GM12878 (cell line): ENCODE measurements at regions not wholly inside any gene's neighbourhood (a gene's known extent, or its start where the extent isn't known, plus 50 kb on each side); places are given as distances from the start of the nearest gene placed in this dataset.
A peak's percentile ranks its signal among the peaks of the same experiment; 100 is the strongest.

Source experiments
- ATAC-seq: fragments of 200-7000 bp; cut with Tn5 transposase; 3 replicates; pipeline ENCODE4 v1.9.1; 2020; ENCODE audit warnings: mild to moderate bottlenecking, moderate library complexity
- BruUV-seq: library from RNA; stranded (reverse); fragments of 400-500 nt; replicated peaks from 2 replicates; lab custom pipeline; 2021; lab: Mats Ljungman, UMichigan
- CTCF ChIA-PET: fragments of 300-600 bp; sonication (Branson Sonifier 250); formaldehyde crosslinking; extraction: SDS; loops from one replicate; lab custom pipeline; 2021; ENCODE audit warnings: inconsistent platforms; lab: Yijun Ruan, JAX
- POLR2A ChIA-PET: fragments of 350-600 bp; formaldehyde crosslinking; extraction: SDS; loops from one replicate; lab custom pipeline; 2021; ENCODE audit warnings: inconsistent platforms; lab: Charles Lee
- RAD21 ChIA-PET: fragments of 300-600 bp; sonication (Branson Sonifier 250); formaldehyde crosslinking; loops from one replicate; lab custom pipeline; 2023; ENCODE audit warnings: antibody characterized with exemption; ENCODE audit not compliant: unreplicated experiment; lab: Charles Lee
- SMC1A ChIA-PET: fragments of 300-600 bp; sonication (Branson Sonifier 250); formaldehyde crosslinking; loops from one replicate; lab custom pipeline; 2023; ENCODE audit not compliant: unreplicated experiment, uncharacterized antibody; lab: Charles Lee
- DNase-seq: peaks from one replicate; pipeline ENCODE4 v3.0.0-alpha.2; 2011; ENCODE audit warnings: low read depth, low spot score
- FAIRE-seq: peaks from 3 replicates; lab custom pipeline; 2011; peaks lifted over from hg19 to GRCh38; lab: Jason Lieb, UNC
- H2AFZ ChIP-seq: 2 replicates; pipeline ENCODE4 v1.6.0; 2011; ENCODE audit warnings: low read depth, low read length, control low read depth; ENCODE audit not compliant: control insufficient read depth
- H3K27ac ChIP-seq: 2 replicates; pipeline ENCODE4 v1.5.1; 2011; ENCODE audit warnings: control low read depth; ENCODE audit not compliant: control insufficient read depth, insufficient read depth
- H3K27me3 ChIP-seq, 2 experiments: replicated peaks in 1 of 2; 2 replicates each; pipeline versions ENCODE4 v1.6.0 to v1.6.1; 2011; ENCODE audit warnings: low read length in 1 of 2; ENCODE audit not compliant: control insufficient read depth in 2 of 2, insufficient read depth in 2 of 2
- H3K36me3 ChIP-seq, 2 experiments: 2 replicates each; pipeline ENCODE4 v1.5.1; 2011; ENCODE audit warnings: low read length in 1 of 2; ENCODE audit not compliant: control insufficient read depth in 2 of 2, insufficient read depth in 2 of 2
- H3K4me1 ChIP-seq: 2 replicates; pipeline ENCODE4 v1.6.1; 2011; ENCODE audit warnings: mild to moderate bottlenecking, low read length, moderate library complexity, mixed read lengths; ENCODE audit not compliant: control insufficient read depth, insufficient read depth
- H3K4me2 ChIP-seq: 2 replicates; pipeline ENCODE4 v1.6.0; 2011; ENCODE audit warnings: control low read depth; ENCODE audit not compliant: control insufficient read depth, insufficient read depth
- H3K4me3 ChIP-seq: fragments of 200-600 bp; sonication (generic); 2 replicates; pipeline ENCODE4 v1.5.1; 2016
- H3K79me2 ChIP-seq: 2 replicates; pipeline ENCODE4 v1.6.0; 2011; ENCODE audit warnings: low read length; ENCODE audit not compliant: control insufficient read depth, insufficient read depth
- H3K9ac ChIP-seq: 2 replicates; pipeline ENCODE4 v1.8.0; 2011; ENCODE audit warnings: low read length, control low read depth, mixed read lengths; ENCODE audit not compliant: control insufficient read depth, insufficient read depth
- H3K9me3 ChIP-seq: replicated peaks from 3 replicates; pipeline ENCODE4 v1.5.1; 2011; ENCODE audit warnings: mild to moderate bottlenecking, low read length; ENCODE audit not compliant: control insufficient read depth, insufficient read depth
- H4K20me1 ChIP-seq: 2 replicates; pipeline ENCODE4 v1.6.0; 2011; ENCODE audit not compliant: control insufficient read depth, insufficient read depth
- ASH2L ChIP-seq: fragments of 300-600, 200-600 bp; sonication (generic); IDR thresholded peaks from 2 replicates; pipeline ENCODE4 v1.6.1; 2017; ENCODE audit warnings: low read depth, mild to moderate bottlenecking, borderline replicate concordance
- CBX3 ChIP-seq: fragments of 200-600 bp; sonication (generic); IDR thresholded peaks from 2 replicates; pipeline ENCODE4 v1.6.1; 2016; ENCODE audit warnings: low read depth, borderline replicate concordance
- DPF2 ChIP-seq: fragments of 450-650 bp; IDR thresholded peaks from 2 replicates; pipeline ENCODE4 v1.6.1; 2017; ENCODE audit warnings: mild to moderate bottlenecking
- E2F8 ChIP-seq: fragments of 450-650 bp; IDR thresholded peaks from 2 replicates; pipeline ENCODE4 v1.6.1; 2018; ENCODE audit warnings: mild to moderate bottlenecking, low read depth, moderate library complexity; ENCODE audit not compliant: partially characterized antibody
- EP300 ChIP-seq, 2 experiments: fragments of 150-350 bp in 1 of 2; IDR thresholded peaks; 2 replicates each; pipeline ENCODE4 v1.6.1; 2011 to 2012; ENCODE audit warnings: low read depth in 2 of 2, low read length in 2 of 2, borderline replicate concordance in 1 of 2, improper control_type of control experiment in 1 of 2, inconsistent platforms in 1 of 2; ENCODE audit not compliant: control insufficient read depth in 1 of 2
- HDGF ChIP-seq: fragments of 450-650 bp; IDR thresholded peaks from 2 replicates; pipeline ENCODE4 v1.6.1; 2016; ENCODE audit warnings: antibody characterized with exemption
- MTA3 ChIP-seq: IDR thresholded peaks from 2 replicates; pipeline ENCODE4 v1.6.1; 2012; ENCODE audit warnings: low read length, inconsistent platforms, borderline replicate concordance
- MYB ChIP-seq: fragments of 150-350 bp; IDR thresholded peaks from 2 replicates; pipeline ENCODE4 v1.6.1; 2014; ENCODE audit warnings: mild to moderate bottlenecking, low read depth, low read length, borderline replicate concordance
- MYC ChIP-seq: IDR thresholded peaks from 2 replicates; pipeline ENCODE4 v1.6.1; 2011; ENCODE audit warnings: mild to moderate bottlenecking, low read length, moderate library complexity, inconsistent platforms; ENCODE audit not compliant: insufficient read depth, insufficient replicate concordance, insufficient read length, severe bottlenecking
- PBX3 ChIP-seq: IDR thresholded peaks from 2 replicates; pipeline ENCODE4 v1.6.1; 2011; ENCODE audit warnings: mild to moderate bottlenecking, low read depth, low read length, moderate library complexity; ENCODE audit not compliant: insufficient replicate concordance
- PML ChIP-seq: IDR thresholded peaks from 2 replicates; pipeline ENCODE4 v1.6.1; 2012; ENCODE audit warnings: low read length, inconsistent platforms
- SUPT20H ChIP-seq: IDR thresholded peaks from 2 replicates; pipeline ENCODE4 v1.6.1; 2011; ENCODE audit warnings: low read depth, mild to moderate bottlenecking, low read length, moderate library complexity, borderline replicate concordance; ENCODE audit not compliant: control insufficient read depth
- SUZ12 ChIP-seq: fragments of 200-600 bp; sonication (generic); IDR thresholded peaks from one replicate; pipeline ENCODE4 v1.6.1; 2018; ENCODE audit warnings: antibody characterized with exemption, mild to moderate bottlenecking; ENCODE audit not compliant: unreplicated experiment
- TCF3 ChIP-seq: IDR thresholded peaks from 2 replicates; pipeline ENCODE4 v1.6.1; 2012; ENCODE audit warnings: low read depth, mild to moderate bottlenecking, low read length, borderline replicate concordance; ENCODE audit not compliant: insufficient read depth
- WGBS: methylation state at CpG from one replicate; pipeline ENCODE4 v1.1.6; 2016; ENCODE audit warnings: low lambda C conversion rate; ENCODE audit not compliant: insufficient replicate concordance, insufficient coverage; ENCODE audit errors: missing lambda C conversion rate; 5-methylcytosine and 5-hydroxymethylcytosine counted together
- in situ Hi-C: fragments of 300-500 bp; cut with MboI; formaldehyde crosslinking; loops from 9 replicates; pipeline ENCODE4 v1.14.3; 2018; ENCODE audit warnings: mixed read lengths
- intact Hi-C: fragments of 100-400 bp; cut with micrococcal nuclease; formaldehyde crosslinking; loops from one replicate; pipeline ENCODE4 v1.14.2; 2022; ENCODE audit not compliant: unreplicated experiment

- Histone ChIP-seq H3K9me3 (no peaks in the 10 kb centered on the region), H3K4me3 (no peak overlapping the region), H3K27me3 (no peaks in the 10 kb centered on the region), H2AFZ (no peak overlapping the region), H4K20me1 (no peaks in the 10 kb centered on the region), H3K4me2 (no peak overlapping the region), H3K9ac (no peak overlapping the region), H3K27ac (no peak overlapping the region), H3K36me3 (no peaks in the 10 kb centered on the region), H3K4me1 (no peaks in the 10 kb centered on the region), H3K79me2 (no peaks in the 10 kb centered on the region)
- ChIA-PET POLR2A (interaction anchor here (0.7 kb wide), 1 partner anchor 11 kb away, joined by 6 read pairs; no protein-coding TSS in a partner anchor), RAD21 (no interaction called here), SMC1A (no interaction called here), CTCF (interaction anchor here (1.5 kb wide), 1 partner anchor 733 kb away, joined by 4 read pairs; no protein-coding TSS in a partner anchor)
- in situ Hi-C loops (no loop called here), intact Hi-C loops (no loop called here)
- ATAC-seq (peak; percentile 52; the same call in 1 of the 3 replicates), FAIRE-seq (no peak), DNase-seq (no peak)
- TF ChIP-seq HDGF (no peak), MYC (no peak), DPF2 (no peak), EP300 (IDR thresholded peaks at IDR 0.05; ENCODE audit: borderline replicate concordance in 1 of 2, control insufficient read depth in 1 of 2, low read depth in 2 of 2, low read length in 2 of 2) (no peak)
- no TSS peak for BruUV-seq
- 32% methylated on average over 7 of the region's 7 CpGs for WGBS
Measured at GRCh38 chr11:92152245-92152644, 72.4 kb upstream of the FAT3 start.

GRCh38 chr11:92149996-92150395 is 74.6 kb upstream of the FAT3 start:
- no peak overlapping the region for H3K9ac ChIP-seq
- H3K27ac ChIP-seq: no peak overlapping the region
- H3K4me2 ChIP-seq: no peak overlapping the region
- no peaks in the 10 kb centered on the region for H3K4me1 ChIP-seq
- ChIA-PET POLR2A (no interaction called here), CTCF (no interaction called here), SMC1A (no interaction called here), RAD21 (no interaction called here)
- FAIRE-seq (no peak), DNase-seq (no peak), ATAC-seq (no peak)
- no peaks in the 10 kb centered on the region for H3K36me3 ChIP-seq
- BruUV-seq: no TSS peak
- in situ Hi-C loops (no loop called here), intact Hi-C loops (no loop called here)
- no peaks in the 10 kb centered on the region for H3K79me2 ChIP-seq
- no peaks in the 10 kb centered on the region for H3K9me3 ChIP-seq
- H4K20me1 ChIP-seq: no peaks in the 10 kb centered on the region
- H3K27me3 ChIP-seq: no peaks in the 10 kb centered on the region
- no peak overlapping the region for H2AFZ ChIP-seq
- no peak overlapping the region for H3K4me3 ChIP-seq
- WGBS: 0% methylated on average over 2 of the region's 2 CpGs
- TF ChIP-seq MYB: no peak
- TF ChIP-seq CBX3: no peak
- no peak for TF ChIP-seq PML
- no peak for TF ChIP-seq HDGF
- no peak for TF ChIP-seq MTA3
- no peak for TF ChIP-seq PBX3
- TF ChIP-seq SUZ12: no peak
- no peak for TF ChIP-seq E2F8
- no peak for TF ChIP-seq SUPT20H
- TF ChIP-seq ASH2L: no peak
- TF ChIP-seq TCF3: no peak
